RWPE1 (cell line): ENCODE measurements at regions not wholly inside any gene's neighbourhood (a gene's known extent, or its start where the extent isn't known, plus 50 kb on each side); places are given as distances from the start of the nearest gene placed in this dataset.

Source experiments
- CTCF ChIA-PET: fragments of 350-600 bp; sonication (Branson Sonifier 250); formaldehyde crosslinking; extraction: SDS; loops from one replicate; lab custom pipeline; 2021; lab: Yijun Ruan, JAX
- POLR2A ChIA-PET: fragments of 400-600 bp; formaldehyde crosslinking; extraction: SDS; loops from one replicate; lab custom pipeline; 2020; ENCODE audit warnings: antibody characterized with exemption; ENCODE audit not compliant: low non-redundant PET; lab: Yijun Ruan, JAX
- DNase-seq: peaks from one replicate; pipeline ENCODE4 v3.0.0; 2012; ENCODE audit warnings: low spot score
- H3K27ac ChIP-seq: fragments of 450-650 bp; 2 replicates; pipeline ENCODE4 v1.5.1; 2017
- TF ChIP-seq, protein P1 (sequence below): fragments of 450-650 bp; conservative IDR thresholded peaks from 2 replicates; pipeline ENCODE4 v1.5.1; 2017; ENCODE audit warnings: low read depth, mild to moderate bottlenecking

DNA sequence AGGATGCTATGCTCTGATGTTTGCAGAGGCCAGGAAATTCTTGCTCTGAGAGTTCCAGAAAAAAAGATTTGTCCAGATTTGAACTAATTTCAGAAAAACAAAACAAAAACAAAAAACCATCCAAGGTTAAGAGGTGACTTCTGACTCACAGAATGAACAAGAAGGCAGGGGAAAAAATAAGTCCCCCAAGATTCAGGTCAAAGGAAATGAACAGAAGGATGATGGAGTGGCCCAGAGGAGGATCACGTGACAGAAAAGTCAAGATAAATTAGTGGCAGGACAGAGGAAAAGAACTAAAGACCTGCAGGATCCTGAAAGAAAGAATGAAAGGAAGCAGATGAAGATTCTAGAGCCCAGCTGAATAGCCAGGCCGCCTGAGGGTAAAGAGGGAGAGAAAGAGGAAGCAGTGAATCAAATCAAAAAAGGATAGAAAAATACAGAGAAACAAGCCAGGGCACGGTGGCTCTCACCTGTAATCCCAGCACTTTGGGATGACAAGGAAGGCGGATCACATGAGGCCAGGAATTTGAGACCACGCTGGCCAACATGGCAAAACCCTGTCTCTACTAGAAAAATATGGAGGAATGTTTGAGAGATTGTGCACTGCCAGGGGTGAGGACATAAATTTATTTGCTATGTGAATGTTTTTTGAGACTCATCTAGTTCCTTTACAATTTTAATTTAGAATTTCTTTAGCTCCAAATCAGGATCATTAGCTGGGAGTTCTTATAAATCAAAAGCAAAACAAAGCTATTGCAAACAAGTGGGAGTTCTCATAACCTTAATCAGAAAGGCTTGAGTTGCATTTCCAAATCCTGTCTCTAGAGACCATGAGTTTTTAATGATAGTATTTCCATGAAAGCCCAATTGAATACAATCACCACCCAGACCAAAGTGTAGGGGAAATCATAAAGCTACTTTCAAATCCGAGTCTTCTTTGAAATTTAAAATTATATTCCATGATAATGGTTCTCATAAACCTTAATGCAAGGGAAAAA lies 217.1 kb upstream of the PLEKHG7 start:
- no peak for DNase-seq
- TF ChIP-seq, protein P1, sequence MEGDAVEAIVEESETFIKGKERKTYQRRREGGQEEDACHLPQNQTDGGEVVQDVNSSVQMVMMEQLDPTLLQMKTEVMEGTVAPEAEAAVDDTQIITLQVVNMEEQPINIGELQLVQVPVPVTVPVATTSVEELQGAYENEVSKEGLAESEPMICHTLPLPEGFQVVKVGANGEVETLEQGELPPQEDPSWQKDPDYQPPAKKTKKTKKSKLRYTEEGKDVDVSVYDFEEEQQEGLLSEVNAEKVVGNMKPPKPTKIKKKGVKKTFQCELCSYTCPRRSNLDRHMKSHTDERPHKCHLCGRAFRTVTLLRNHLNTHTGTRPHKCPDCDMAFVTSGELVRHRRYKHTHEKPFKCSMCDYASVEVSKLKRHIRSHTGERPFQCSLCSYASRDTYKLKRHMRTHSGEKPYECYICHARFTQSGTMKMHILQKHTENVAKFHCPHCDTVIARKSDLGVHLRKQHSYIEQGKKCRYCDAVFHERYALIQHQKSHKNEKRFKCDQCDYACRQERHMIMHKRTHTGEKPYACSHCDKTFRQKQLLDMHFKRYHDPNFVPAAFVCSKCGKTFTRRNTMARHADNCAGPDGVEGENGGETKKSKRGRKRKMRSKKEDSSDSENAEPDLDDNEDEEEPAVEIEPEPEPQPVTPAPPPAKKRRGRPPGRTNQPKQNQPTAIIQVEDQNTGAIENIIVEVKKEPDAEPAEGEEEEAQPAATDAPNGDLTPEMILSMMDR = no peak
- POLR2A ChIA-PET = no interaction called here
- CTCF ChIA-PET = interaction anchor here (0.6 kb wide), 1 partner anchor 21 kb away, joined by 4 read pairs; no protein-coding TSS in a partner anchor
- H3K27ac ChIP-seq = no peak overlapping the region

DNA sequence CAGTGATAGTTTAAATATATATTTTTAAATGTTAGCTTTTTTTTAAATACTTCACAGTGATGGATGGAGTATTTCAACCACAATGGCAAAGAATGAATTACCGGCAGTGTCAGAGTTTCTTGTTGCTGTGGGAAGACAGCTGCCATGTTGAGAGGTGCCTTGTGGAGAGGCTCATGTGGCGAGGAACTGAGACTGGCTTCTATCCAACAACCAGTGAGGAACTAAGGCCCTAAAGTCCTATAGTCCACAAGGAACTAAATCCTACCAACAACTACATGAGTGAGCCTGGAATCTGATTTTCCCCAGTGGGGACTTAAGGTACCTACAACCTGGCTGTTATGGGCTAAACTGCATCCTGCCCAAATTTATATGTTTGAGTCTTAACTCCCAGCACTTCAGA lies 220.2 kb upstream of the PLEKHG7 start:
- TF ChIP-seq, protein P1 = no peak
- no peak overlapping the region for H3K27ac ChIP-seq
- CTCF ChIA-PET = no interaction called here
- DNase-seq = no peak
- POLR2A ChIA-PET = no interaction called here

DNA sequence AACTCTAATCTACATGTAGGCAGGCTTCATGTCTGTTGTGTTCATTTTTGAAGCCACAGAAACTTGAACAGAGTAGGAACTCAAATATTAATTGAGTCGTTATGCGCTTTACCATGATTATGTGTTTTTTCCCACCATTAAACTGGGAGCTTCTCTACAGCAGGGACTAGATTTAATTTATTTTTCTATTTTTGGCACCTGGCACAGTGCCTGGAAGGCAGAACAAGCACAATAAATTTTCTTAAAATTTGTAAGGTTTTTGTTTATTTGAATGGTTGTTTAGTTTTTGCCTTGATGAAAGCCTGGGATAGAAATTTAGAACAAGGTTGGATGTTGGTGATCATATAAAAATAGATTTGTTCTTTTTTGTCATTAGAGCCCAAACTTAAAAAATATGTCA lies 221.7 kb upstream of the PLEKHG7 start:
- TF ChIP-seq, protein P1 = no peak
- no peak for DNase-seq
- ChIA-PET CTCF (interaction anchor here (0.7 kb wide), 1 partner anchor 222 kb away, joined by 6 read pairs; the partner anchor contains the start of gene PLEKHG7), POLR2A (no interaction called here)
- no peak overlapping the region for H3K27ac ChIP-seq

DNA sequence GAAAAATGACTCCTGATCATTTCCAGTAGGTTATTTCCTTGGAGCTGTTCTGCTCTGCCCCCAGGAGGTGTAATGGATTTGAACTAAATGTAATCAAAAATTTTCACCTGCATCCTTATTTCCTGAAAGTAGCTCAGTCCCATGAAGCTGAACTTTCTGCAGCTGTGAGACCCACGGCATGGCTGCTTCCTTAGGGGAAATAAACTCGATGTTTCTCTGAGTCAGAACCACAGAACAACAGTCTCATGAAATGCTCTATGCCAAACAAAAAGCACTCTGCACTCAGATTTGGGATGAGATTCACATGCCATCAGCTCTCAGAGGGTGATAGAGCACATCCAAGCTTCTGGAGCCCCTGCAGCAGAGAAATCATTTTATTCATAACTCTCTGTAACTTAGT lies 224.1 kb upstream of the PLEKHG7 start:
- POLR2A ChIA-PET = no interaction called here
- CTCF ChIA-PET = interaction anchor here (0.6 kb wide), 1 partner anchor 32 kb away, joined by 7 read pairs; no protein-coding TSS in a partner anchor

DNA sequence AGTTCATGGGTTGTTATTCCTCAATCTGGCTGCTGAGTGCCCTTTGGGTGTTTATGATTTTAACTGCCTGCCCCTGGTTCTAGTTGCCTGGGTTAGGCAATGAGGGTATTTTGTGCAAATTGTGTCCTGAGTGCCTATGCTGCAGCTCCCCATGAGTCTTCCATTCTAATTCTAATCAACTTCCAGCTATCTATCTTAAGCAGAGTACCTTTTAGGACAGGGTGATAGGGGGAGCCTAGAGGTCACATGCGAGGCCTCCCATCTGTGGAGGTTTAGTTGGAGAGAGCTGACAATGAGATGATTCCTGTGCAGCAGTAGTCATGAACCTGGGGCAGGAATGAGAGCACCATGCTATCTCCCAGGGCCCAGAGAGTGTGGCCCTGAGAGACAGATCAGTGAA lies 225.9 kb upstream of the PLEKHG7 start:
- TF ChIP-seq, protein P1 = no peak
- ChIA-PET POLR2A (no interaction called here), CTCF (interaction anchor here (0.7 kb wide), 1 partner anchor 1555 kb away, joined by 3 read pairs; no protein-coding TSS in a partner anchor)
- no peak for DNase-seq
- no peak overlapping the region for H3K27ac ChIP-seq

More for the DNA sequence above, 224.1 kb upstream of the PLEKHG7 start:
- no peak overlapping the region for H3K27ac ChIP-seq
- TF ChIP-seq, protein P1 = no peak
- DNase-seq = no peak

DNA sequence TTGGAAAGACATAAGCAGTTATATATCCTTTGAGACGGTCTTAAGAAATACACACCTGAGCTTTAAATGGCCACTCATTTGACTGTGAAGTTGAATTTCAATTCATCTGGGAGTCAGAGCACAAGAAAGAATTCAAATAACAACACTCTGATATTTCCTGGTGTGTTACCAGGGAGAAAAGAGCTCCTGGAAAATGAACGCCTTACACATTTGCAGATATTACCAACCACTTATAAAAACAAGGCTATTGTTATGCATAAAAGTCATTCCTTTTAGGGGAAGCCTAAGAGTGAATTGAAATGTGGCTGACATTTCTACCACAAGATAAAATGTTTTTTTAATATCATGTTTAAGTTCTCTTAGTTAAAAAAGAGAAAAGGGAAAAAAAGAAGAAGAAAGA lies 229.2 kb upstream of the PLEKHG7 start:
- ChIA-PET POLR2A (no interaction called here), CTCF (no interaction called here)
- TF ChIP-seq, protein P1 = no peak
- no peak overlapping the region for H3K27ac ChIP-seq
- DNase-seq = no peak
